HG03558 (cell line): ENCODE measurements at regions not wholly inside any gene's neighbourhood (a gene's known extent, or its start where the extent isn't known, plus 50 kb on each side); places are given as distances from the start of the nearest gene placed in this dataset.

Source experiments
- ATAC-seq: cut with Tn5 transposase; IDR thresholded peaks from one replicate; pipeline ENCODE4 v1.9.1; 2021; ENCODE audit warnings: moderate number of reproducible peaks; ENCODE audit not compliant: unreplicated experiment; ENCODE audit errors: extremely low read depth

DNA sequence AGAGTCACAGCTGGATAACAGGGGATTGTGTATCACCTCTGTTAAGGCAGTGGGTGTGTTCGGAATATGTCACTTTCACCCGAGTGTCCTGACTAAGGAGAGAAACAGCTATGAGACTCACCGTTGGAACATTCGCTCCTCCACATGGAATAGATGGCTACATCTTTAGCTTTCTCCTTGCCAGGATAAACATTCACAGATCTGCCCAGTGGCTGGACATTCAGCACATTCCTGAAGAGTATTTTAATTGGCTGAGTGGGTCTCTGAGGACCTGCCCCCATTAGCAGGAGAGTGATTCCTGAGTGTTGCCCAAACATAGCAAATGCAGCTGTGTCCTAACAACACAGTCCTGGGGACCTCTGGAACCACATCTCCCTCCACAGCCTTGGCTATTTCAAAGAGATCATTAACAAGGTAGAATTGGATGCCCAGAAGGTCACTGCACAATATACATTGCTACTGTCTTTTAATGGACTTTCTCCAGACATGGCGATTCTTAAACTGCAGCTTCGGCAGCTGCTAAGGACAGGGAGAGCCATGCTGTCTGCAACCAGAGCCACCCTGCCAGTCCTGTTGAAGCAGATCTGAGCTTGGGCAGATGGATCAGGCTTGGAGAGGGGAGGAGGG, 435.0 kb upstream of the CADM1 start:
- no peak for ATAC-seq

DNA sequence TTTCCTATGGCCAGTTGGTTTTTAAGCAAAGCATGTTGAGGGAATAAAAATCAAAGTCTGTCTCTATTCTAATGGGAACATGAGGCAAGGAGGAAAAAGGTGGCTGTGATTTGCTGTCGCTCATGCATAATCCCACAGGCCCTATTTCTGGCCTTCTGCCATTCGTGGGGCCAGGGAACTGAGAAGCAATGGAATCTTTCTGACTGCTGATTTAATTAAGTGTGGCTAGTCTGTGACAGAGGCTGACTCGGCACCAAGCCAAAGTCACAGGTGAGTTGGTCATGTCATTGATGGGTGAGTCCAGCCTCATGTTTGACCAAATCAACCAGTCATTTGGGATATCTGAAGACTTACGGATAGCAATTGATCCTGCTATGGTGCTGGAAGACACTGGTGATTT, 429.3 kb upstream of the CADM1 start:
- ATAC-seq, result no peak

DNA sequence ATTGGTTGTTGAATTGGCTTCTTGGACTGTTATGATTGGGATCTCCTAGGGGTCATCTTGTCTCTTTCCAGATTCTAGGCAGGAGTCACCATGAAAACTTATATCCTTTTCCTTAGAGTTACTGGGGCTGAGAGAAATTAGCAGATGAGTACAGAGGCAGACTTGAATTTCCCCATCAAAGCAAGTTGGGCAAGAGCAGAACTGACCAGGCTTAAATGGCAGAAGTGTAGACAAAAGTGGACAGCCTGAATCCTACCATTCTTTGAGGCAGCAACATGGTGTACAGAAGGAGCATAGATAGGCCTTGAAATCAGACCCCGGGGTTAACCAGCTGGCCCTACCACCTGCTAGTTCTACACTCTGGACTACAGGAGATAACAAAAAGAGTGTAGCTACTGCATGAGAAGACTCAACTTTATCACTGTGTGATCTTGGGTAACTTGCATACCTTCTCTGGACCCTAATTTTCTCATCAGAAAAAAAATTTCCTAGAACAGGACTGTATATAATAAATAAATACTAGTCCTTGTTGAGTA, 427.4 kb upstream of the CADM1 start:
- ATAC-seq, result no peak

DNA sequence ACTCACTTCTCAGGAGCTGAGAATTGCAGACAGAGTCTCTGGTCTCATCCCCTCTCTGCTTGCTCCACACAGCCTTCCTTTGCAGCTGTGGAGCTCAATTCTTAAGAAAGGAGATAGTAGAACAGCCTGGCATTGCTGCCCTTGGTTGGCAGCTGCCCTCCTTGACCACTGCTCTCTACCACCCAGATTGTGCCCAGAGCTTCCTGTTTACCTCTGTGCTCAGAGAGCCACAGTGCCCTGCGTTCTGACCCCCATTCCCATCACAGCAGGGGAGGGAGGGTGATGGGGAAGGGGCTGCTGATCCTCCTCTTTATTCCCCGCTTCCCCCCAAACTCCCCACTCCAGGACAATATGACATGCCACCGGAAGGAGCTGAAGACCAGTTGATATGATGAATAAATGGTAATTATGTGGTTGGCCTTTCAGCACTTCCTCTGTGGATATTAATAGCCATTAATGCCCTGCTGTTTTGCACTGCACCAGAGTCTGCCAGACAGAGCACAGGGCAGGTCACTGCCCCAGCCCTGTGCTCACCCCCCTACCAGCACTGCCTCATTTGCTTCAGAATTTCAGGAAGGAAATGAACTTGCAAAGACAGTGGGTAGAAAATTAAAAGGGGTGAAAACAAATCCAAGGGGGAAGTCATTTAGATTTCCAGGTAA, 426.8 kb upstream of the CADM1 start:
- no peak for ATAC-seq

DNA sequence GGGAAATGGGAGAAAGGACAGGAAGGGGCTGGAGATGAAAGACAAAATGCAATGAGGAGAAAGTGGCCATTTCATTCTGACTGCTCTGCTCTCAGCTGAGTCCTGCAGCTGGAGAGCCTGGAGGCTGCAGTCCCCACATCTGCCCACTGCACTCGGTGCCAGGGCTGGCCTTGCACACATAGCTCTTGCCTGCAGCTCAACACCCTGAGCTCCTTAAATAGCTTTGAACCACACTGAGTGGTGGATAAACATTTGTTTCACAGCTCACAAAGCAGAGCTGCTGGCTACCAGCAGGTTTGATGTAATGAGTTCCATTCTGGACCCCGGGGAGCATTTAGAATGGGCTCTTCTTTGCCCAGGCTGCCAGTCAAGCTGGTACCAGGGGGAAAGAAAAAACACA, 426.1 kb upstream of the CADM1 start:
- no peak for ATAC-seq

DNA sequence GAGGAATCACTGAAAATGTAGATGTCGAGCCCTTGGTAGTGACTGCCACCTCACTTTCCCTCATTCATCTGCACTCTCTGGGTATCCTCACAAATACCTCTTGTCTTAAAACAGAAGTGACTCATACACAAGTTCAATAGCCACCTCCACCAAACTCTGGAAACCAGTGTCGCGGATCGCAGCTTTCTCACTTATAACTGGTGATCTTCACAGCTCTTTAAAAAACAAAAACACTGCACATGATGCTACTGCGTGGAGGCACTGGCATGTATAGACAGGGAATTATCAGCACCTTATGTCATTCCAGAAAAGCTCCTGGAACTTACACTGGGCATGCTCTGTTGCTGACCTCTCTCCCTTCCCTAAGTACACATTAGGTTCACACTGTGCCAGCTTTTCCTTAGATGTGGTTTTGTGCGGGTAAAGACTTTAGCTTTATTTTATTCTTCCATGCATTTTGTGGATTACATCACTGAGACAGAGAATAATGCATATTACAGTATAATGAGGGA, 425.5 kb upstream of the CADM1 start:
- no peak for ATAC-seq

DNA sequence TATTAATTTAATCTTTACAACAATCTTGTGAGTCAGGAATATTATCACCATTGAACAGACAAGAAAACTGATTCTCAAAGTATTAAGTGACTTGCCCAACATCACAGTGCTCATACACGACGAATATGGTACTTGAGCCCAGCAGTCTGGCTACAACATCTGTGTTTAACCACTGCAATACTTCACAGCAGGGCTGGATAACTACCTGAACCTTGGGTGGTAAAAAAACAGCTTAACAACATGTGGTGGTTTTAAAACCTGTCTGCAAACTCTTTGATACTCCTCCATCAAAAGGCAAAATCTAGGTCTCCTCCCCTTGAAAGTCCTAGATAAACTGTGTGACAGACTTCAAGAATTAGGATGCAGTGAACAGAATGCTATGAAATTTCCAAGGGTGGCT, 424.6 kb upstream of the CADM1 start:
- ATAC-seq, result no peak

DNA sequence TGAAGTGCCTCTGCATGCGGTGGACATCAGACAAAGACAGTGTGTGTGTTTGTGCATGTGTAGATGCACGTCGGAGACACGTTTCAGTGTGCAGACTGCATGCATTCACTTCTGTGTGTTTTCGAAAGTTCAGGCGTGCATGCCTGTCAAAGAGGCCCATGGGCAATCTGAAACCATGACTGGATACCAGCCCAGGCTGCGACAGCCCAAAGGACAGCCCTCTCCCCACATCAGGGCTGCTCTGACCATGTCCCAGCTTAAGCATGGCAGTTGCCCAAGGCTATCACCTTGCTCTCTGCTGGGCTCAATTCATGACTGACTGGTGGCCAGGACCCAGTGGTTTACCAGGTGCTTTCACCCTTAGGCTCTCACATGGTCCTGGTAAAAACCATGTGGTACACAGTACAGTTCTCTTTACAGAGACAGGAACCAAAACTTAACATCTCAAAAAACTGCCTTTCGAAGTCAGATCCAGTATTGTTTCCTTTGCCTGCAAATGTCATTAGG, 423.7 kb upstream of the CADM1 start:
- peak; percentile 20 for ATAC-seq

DNA sequence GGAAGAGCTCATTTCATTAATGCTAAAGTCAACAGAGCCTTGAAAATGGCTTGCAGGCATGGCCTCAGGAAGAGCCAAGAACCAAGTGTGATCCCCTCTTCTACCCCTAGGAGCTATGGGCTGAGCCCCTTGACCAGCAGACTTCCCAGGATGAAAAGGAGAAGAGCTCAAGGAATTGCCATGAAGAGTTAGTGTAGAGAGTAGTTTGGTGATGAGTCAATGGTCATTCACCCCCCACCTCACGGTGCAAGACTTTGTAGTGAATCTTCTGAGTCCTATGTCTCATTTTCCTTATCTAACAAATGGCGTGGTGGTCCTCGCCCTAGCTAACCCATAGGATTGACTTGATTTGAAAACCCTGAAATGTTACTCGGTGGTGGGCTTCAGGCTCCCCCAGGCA, 422.4 kb upstream of the CADM1 start:
- no peak for ATAC-seq

DNA sequence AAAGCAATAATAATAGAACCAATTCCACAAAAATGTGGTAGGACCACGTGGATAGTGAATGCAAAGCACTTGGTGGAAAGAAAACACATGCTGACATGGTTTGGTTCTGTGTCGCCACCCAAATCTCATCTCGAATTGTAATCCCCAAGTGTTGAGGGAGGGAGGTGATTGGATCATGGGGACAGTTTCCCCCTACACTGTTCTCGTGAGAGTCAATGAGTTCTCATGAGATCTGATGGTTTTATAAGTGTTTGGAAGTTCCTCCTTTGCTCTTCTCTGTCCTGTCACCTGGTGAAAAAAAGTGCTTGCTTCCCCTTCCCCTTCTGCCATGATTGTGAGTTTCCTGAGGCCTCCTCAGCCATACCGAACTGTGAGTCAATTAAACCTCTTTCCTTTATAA, 421.9 kb upstream of the CADM1 start:
- ATAC-seq, result no peak

DNA sequence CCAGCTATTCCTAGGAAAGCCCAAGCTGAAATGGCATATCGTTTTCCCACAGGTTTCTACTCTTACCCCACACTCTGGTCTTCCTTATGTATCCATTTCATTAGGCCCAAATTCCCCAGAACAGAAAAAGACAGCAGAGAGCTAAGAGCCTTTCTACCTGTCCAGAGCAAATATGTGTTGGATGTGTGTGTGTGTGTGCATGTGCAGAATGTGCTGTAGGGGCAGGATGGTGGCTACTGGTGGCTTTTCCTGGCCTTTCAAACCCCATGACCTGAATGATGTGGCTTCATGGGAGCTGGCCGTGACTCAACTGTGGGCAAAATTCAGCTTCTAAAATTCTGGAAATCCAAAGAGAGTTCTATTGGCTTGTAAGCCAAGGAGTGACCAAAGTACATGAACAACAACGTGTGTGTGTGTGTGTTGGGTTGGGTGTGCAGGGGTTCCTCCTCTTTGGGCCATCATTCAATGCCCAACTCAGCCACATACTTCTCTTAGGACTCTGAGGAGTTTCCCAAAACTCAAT, 421.4 kb upstream of the CADM1 start:
- no peak for ATAC-seq

DNA sequence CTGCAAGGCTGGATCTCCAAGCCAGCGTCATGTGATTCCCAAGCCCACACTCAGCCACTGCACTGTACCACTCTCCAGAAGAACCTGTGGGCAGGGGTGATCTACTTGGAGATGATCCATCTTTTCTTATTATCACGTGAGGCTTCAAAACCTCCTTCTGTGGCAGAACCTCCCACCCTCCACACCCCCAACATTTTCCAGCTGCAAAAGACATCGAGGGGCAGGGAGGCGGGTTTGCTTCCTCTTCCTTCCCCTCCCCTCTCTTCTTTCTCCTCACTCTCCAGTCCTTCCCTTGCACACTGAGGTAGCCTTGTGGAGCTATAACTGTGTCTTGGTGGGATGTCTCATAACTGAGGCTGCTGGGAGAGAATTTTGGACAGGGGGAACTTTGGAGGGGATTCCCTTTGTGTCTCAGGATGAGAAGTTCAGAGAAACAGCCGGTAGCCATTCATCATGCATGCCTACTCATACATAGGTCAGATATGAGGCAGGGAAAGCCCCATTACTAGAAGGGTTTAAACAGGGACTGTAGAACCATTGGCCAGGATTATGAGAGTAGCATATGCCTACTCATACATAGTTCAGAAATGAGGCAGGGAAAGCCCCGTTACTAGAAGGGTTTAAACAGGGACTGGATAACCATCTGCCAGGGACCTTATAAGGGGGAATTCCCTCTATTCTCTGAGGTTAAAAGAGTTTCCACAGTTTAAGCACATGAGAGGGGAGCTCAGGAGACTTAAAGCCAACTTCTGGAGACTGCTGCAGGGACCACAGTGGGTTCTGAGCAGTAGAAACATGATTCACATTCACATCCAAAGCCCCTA, 420.7 kb upstream of the CADM1 start:
- peak; percentile 73 for ATAC-seq

DNA sequence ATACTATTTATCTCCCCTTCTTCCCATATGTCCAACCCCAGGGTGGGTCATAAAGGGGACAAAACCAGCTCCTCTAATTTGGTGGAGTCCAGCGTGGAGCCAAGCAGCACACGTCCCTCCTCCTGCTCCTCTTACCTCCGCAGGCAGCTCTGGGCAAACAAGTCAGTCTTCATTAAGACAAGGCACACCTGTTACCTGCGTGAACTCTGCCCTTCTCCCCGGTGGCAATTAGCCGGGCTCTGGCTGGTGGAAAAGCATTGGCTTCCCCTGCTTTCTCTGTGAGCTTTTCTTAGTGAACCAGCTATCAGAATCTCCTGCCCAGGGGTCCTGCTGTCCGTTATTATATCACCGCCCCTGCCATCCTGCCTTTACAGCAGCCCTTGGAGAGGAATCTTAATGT, 418.7 kb upstream of the CADM1 start:
- ATAC-seq, result no peak

DNA sequence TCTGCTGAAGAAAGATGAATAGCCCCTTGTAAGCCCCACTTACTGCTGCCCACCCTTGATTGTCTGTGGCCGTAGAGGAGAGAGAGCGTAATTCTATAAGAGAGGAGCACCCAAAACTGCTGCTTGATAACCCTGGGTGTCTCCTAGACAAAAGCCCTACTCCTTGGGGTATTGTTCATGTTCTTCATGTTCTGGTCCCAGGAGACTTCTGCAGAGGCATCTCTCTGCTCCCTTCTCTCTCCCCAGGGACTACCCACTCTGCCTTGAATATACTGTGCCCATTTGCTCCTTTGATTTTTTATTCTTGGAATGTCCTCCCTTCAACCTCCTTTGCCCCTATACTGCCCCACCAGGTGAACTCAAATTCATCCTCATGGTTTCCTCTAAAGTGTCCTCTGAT, 417.8 kb upstream of the CADM1 start:
- no peak for ATAC-seq

DNA sequence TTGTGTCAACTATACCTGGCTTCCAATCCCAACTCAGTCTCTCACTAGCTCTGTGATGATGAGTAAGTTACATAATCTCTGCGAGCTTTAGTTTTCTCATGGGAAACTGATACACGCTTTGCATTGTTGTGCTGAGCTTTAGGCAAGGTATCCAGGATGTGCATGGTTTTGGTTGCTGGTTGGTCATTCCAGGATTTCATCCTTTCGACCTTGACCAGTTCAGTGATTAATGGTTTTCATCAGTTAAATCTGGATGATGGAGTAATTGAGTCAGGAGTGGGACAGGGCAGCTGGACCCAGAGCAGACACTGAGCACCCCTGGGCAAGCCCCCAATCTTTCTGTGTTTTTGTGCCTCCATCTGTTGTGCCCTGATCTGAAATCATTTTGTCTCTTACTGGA, 417.3 kb upstream of the CADM1 start:
- ATAC-seq, result no peak

DNA sequence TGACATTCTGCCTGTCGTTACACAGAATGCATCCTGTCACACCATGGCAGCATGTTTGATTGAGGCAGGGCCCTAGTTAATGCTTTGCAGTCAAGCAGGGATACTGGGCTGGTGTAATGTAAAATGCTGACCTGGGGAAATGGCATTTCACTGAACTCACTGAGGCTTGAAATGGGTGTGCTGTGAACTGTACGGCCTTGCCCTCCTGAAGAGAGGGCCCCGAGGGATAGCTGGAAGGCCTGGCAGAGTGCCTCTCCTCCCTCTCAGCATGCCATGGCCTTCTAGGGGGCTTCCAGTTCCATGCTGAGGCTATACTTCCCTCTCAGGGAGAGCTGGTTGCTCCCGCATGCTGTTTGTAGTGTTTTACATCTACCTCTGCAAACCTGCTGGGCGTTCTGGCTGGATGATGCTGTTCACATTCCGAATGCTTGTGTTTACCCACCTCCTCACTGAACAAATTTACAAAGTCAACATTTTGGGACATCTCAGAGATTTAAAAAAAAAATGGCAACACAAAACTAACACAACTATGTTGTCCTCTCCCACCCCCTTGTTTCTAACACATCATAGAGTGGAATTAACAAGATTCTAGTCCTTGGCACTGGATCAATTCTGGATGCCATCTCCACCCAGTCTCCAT, 416.7 kb upstream of the CADM1 start:
- ATAC-seq, result no peak

DNA sequence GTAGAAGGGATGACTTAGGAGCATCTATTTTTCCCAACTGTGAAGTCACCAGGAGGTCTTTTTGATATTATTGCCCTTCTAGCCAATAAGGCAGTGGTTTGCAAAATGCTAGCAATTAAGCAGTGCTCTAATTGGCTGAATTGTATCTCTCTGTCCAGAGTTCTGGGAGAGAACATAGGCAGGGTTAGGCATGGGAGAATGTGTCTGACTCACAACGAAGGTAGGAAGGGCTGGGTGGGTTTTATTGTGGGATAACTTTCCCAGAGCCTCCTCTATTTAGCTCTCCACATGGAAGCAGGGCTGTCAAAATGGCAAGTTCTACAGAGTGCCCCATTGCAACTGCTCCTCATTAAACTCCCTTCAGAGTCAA, 415.9 kb upstream of the CADM1 start:
- ATAC-seq, result peak; percentile 3

DNA sequence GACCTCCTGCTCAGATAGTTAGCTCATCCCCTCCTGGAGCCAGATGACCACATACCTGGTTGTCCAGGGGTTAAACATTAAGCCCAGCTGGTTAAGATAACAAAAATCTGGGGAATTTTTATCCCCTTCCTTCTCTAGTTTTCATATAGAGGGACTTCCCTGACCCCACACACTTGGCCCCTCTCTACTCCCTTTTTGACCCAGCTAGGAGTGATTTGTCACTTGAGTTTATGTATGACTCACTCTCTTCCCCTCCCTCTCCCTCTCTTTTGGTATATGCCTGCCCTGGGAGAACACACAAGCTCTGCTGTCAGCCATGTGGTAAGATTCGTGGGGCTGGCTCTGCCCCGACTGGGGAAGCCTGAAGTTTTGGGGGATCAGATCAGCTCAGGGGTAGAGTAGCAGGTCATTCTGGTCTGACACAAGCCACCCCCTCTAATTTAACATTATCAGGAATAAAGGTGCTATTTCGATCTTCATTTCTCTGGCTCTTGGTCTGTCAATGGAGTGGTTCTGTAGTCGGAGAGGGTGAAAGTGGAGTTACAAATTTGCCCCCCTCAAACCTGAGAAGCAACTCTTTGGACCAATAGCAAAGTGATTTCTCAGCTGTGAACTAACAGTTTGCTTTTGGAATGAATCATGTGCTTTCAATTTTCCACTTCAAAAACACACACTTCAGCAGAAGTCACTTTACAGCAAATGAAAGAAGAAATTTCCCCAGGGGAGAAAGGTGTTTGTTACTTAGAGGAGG, 415.3 kb upstream of the CADM1 start:
- peak; percentile 32 for ATAC-seq

DNA sequence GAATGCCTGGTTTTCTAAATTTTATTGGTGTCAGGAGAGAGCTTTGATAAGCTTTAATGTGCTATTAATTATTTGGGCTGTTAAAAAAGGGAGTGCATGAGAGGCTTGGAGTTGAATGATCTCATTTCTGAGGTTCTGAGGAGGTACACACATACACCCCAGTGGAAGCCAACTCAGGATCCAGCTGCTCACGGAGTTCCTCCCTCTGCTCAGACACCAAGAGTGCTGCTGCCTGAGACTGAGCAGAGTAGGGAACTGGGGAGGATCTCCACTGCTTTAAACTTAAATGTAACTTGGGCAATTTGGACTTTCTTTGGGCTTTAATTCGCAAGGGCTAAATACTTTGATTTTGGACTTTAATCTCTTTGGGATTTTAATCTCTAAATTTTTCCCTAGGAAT, 414.4 kb upstream of the CADM1 start:
- no peak for ATAC-seq

DNA sequence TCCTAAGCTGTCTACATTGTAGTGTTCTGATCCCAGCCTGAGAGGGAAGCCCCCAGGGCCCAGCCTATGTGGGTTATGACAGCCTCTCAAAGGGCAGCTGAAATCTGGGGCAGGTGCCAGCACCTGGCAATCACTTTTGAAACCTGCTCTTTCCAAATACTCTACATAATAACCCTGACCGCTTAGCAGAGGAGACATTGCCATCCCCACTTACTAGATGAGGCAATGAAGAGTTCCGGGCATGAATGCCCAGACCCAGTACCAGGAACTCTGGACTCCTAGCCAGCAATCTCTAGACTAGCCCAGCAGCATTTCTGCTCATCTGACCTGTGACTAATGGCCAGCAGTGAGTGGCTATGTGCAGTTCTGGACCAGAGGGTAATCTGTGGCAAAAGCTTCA, 412.4 kb upstream of the CADM1 start:
- no peak for ATAC-seq
